Endothelial cell of umbilical vein (primary cell): ENCODE measurements at regions not wholly inside any gene's neighbourhood (a gene's known extent, or its start where the extent isn't known, plus 50 kb on each side); places are given as distances from the start of the nearest gene placed in this dataset.

Source experiments
- EZH2 ChIP-seq: IDR thresholded peaks from 2 replicates; pipeline ENCODE4 v1.6.1; 2012; ENCODE audit warnings: borderline replicate concordance, low read depth, mild to moderate bottlenecking, moderate library complexity, low read length, inconsistent platforms; ENCODE audit not compliant: severe bottlenecking
- POLR2AphosphoS5 ChIP-seq: IDR thresholded peaks from 2 replicates; pipeline ENCODE4 v1.6.1; 2012; ENCODE audit warnings: low read depth, mild to moderate bottlenecking, control low read depth, low read length, moderate library complexity; ENCODE audit not compliant: insufficient read depth
- TF ChIP-seq, protein P1 (sequence below), 2 donors: IDR thresholded peaks; 1 replicate in 1 of 2; 2 replicates in 1 of 2; pipeline ENCODE4 v1.5.1; 2011; ENCODE audit warnings: low read length in 2 of 2, mild to moderate bottlenecking in 2 of 2, moderate library complexity in 2 of 2, control low read depth in 1 of 2, inconsistent platforms in 1 of 2, low read depth in 1 of 2; ENCODE audit not compliant: insufficient read depth in 1 of 2; ENCODE audit errors: extremely low read depth in 1 of 2
- TF ChIP-seq, protein P2 (sequence below): IDR thresholded peaks from 2 replicates; pipeline ENCODE4 v1.6.1; 2011; ENCODE audit not compliant: insufficient read depth, insufficient read length

DNA sequence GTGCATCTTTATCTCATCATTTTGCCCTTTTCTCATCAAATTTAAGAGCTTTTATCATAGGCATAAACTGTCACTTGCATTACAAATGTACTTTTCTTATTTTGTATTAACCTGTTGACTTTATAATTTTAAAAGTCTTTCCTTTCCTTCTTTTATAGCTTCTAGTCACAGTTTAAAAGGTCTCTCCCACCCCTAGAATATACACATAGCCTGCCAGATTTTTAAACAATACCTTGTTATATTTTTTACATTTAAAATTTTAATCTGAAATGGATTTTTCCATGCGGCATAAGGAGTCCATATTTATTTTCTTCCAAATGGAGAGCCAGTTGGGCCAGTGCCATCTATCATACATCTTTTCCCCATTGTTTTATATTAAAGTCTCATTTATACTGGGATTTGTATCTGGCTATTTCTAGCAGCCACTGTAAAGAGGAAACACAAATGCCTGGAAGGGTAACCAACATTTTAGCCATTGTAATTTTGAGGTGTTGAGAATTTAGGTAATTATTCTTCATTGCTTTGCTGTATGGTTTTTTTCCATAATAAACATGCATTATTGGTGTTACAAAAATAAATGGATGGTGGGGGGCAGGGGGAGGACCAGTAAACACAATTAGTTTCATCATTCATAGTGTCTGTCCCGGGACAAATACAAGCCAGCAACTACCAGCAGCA is 92.8 kb downstream of the CCDC71L start:
- TF ChIP-seq, protein P1, sequence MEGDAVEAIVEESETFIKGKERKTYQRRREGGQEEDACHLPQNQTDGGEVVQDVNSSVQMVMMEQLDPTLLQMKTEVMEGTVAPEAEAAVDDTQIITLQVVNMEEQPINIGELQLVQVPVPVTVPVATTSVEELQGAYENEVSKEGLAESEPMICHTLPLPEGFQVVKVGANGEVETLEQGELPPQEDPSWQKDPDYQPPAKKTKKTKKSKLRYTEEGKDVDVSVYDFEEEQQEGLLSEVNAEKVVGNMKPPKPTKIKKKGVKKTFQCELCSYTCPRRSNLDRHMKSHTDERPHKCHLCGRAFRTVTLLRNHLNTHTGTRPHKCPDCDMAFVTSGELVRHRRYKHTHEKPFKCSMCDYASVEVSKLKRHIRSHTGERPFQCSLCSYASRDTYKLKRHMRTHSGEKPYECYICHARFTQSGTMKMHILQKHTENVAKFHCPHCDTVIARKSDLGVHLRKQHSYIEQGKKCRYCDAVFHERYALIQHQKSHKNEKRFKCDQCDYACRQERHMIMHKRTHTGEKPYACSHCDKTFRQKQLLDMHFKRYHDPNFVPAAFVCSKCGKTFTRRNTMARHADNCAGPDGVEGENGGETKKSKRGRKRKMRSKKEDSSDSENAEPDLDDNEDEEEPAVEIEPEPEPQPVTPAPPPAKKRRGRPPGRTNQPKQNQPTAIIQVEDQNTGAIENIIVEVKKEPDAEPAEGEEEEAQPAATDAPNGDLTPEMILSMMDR (IDR thresholded peaks at IDR 0.05; ENCODE audit: extremely low read depth in 1 of 2, insufficient read depth in 1 of 2, low read depth in 1 of 2, low read length in 2 of 2): no peak
- TF ChIP-seq, protein P2, sequence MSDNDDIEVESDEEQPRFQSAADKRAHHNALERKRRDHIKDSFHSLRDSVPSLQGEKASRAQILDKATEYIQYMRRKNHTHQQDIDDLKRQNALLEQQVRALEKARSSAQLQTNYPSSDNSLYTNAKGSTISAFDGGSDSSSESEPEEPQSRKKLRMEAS: no peak
- TF ChIP-seq EZH2 (no peak), POLR2AphosphoS5 (no peak)
